Left cardiac atrium (tissue), 4 donors: ENCODE measurements at regions not wholly inside any gene's neighbourhood (a gene's known extent, or its start where the extent isn't known, plus 50 kb on each side); places are given as distances from the start of the nearest gene placed in this dataset.

ENCODE experiments used
- ATAC-seq, 2 donors: fragments of 200-7000 bp; cut with Tn5 transposase; one replicate each; pipeline ENCODE4 v1.9.1; 2020; ENCODE audit warnings: mild to moderate bottlenecking in 2 of 2, moderate library complexity in 2 of 2
- DNase-seq: peaks from one replicate; pipeline ENCODE4 v3.0.0-alpha.2; 2020
- intact Hi-C, 2 donors: fragments of 100-400 bp; cut with DNase I; formaldehyde crosslinking; loops; one replicate each; pipeline versions ENCODE4 v1.14.1 to v1.15.1; 2022 to 2023
- donor health status: DM: no; HTN: yes; CAD: no.
- donor health status: DM: no; HTN: yes; CAD: no; lungs with severe emphysema.
- donor health status: DM: yes; HTN: yes; CAD: no.
- donor health status: Dilated cardiomyopathy.

DNA sequence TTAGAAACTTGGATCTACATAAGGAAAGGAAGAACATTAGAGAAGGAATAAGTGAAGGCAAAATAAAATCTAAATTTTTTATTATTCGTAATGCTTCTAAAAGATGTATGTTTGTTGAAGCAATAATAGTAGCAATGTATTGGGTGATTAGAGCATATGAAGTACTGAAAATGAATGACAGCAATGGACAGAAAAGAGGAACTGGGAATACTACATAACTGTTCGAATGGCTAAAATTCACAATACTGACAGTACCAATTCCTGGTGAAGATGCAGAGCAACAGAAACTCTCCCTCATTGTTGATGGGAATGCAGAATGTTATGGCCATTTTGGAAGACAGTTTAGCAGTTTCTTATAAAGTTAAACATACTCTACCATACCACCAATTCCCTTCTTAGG lies 177.3 kb upstream of the SPEF2 start:
- DNase-seq (no peak), ATAC-seq (no peak)
- intact Hi-C loops, result no loop called here

- DNase-seq (no peak), ATAC-seq (no peak)
- intact Hi-C loops, result no loop called here
These were observed 178.9 kb upstream of the SPEF2 start for GRCh38 chr5:35438786-35439185.

DNA sequence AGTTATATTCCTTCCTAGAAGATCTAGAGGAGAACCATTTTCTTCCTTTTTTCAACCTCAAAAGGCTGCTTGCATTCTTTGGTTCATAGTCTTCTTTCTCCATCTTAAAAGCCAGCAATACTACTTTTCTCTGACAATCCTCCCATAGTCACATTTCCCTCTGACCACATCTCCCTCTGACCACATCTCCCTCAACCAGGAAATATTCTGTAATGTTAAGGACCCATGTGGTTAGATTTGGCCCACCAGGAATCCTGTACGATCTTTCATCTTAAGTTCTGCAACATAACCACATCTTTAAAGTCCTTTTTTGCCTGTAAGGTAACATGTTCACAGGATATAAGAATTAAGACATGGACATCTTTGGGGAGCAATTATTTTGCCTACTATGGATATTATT lies 179.4 kb upstream of the SPEF2 start:
- ATAC-seq, result no peak
- no peak for DNase-seq
- intact Hi-C loops, result no loop called here

GRCh38 chr5:35436400-35437057 lies 181.1 kb upstream of the SPEF2 start:
- intact Hi-C loops, result no loop called here
- ATAC-seq (no peak), DNase-seq (no peak)

GRCh38 chr5:35430381-35431162 lies 187.1 kb upstream of the SPEF2 start:
- no peak for ATAC-seq
- intact Hi-C loops, result no loop called here
- no peak for DNase-seq

DNA sequence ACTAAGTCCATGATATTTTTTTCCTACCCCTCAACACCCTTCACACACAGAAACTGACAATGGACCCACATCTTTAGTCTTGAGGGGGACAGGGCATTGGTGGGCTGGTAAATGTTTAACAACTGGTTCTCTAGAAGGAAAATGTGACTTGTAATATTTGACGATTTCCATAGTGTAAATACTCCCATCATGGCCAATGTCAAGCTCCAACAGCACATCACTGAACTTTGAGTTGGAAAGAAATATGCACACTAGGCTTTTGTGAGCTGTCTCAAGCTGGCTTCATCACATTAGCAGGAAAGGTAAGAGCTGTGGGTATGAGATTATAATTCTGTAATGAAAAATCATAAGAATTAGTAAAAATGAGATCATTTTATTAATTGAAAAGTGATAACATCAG lies 189.9 kb upstream of the PRLR start:
- ATAC-seq (no peak), DNase-seq (no peak)
- intact Hi-C loops, result no loop called here

GRCh38 chr5:35417040-35417439 lies 186.8 kb upstream of the PRLR start:
- ATAC-seq (no peak), DNase-seq (no peak)
- intact Hi-C loops, result no loop called here

DNA sequence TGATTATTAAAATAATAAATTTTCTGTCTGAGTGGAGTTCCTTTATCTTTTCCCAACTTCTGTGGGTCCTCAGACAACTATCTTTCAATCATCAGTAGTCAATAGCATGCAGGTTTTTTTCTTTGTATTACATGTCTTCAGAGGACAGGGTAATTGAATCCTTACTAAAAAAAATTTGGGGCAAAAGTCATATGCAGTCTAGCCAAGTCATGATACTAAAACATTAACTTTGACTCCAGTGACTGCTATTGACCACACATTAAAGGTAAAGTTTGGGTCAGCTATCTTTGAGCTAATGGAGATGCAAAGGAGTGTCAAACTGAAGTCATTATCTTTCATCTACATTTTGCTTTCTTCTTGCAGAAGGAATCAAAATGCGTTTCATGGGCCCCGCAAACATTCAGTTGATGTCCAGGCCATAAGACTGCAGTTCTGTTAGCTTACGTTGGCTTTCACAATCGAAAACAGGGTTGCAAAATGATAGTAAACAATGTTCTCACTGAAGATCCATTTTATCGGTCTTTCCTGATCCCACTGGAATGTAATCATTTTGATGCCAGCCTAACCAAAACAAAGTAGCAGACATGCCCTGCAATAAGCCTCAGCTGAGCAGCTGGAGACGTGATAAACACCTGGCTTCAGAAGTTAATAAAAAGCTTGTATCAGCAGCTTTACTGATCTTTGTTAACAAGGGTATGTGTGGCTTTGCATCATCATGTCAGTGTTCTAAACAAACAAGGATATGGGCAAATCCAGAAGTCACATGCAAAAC lies 186.1 kb upstream of the PRLR start:
- DNase-seq (no peak), ATAC-seq (no peak)
- intact Hi-C loops, result no loop called here

GRCh38 chr5:35415309-35415708 lies 185.0 kb upstream of the PRLR start:
- ATAC-seq, result no peak
- DNase-seq, result no peak
- intact Hi-C loops, result no loop called here

DNA sequence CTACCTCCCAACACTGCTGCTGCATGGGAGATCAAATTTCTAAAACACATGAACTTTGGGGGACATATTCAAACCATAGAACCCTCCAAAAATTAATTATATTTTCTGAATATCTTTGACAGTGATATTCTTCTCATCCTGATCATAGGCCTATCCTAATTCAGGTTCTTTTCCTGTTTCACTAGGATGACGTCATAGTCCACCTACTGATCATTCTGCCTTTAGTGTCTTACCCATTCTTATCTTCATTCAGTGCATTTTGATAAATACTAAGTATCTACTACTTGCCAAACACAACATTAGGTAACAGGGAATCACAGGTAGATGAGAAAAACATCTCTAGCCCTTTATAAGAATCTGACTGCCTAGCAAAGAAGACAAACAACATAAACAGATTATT lies 179.1 kb upstream of the PRLR start:
- ATAC-seq (no peak), DNase-seq (no peak)
- intact Hi-C loops, result no loop called here

DNA sequence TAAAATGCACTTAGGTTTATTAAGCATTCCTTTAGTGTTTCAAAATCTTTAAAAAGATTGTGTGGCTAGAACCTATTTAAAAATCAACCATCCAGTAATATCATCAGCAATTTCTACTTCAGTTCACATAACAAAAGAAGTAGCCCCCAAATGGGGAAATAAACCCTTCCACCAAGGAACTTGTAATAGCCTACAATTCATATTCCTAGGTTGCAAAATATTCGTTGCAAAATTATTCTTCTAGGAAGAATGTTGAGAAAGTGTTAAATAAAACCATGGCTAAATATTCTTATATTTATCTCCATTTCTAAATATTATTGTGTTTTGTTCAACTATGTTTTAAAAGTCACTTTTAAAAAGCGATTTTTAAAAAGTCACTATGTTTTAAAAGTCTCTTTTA lies 177.9 kb upstream of the PRLR start:
- ATAC-seq, result no peak

DNA sequence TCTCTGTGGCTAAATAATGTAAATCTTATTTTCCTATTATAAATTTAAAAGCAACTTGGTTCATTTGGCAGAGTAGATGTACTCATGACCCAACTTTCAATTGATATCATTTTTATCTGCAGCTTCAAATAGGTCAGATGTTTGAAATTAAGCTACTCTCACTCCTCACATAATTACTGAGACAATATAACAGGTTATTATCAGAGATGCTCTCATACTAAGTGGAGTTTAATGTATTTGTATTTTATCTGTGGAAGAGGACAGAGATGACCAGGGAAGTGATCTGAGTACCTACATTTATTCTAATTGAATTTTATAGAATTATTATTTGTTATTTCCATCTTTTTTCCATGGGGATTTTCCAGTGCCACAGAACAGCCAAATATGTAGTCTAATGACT lies 177.4 kb upstream of the PRLR start:
- DNase-seq (no peak), ATAC-seq (no peak)
- intact Hi-C loops, result no loop called here

More for the DNA sequence above, 177.9 kb upstream of the PRLR start:
- intact Hi-C loops, result no loop called here
- no peak for DNase-seq

DNA sequence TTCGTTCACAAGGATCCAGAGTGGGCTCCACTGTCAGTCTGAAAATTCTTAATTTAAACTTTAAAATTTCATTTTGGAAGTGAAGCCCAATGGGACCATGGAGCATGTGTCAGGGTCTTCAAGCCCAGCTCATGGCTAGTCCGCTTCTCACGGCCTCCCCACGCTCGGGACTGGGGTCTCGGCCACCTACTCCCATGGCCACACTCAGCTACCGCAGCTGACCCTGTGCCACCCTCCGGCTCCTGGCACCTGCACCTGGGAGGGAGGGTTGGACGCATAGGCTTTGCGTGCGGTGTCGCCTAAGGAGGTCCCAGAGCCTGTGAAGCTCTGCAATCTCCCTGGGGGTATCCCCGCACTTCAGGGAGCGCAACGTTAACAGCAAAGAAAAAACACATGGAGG lies 175.7 kb upstream of the PRLR start:
- intact Hi-C loops, result no loop called here
- no peak for ATAC-seq
- no peak for DNase-seq

DNA sequence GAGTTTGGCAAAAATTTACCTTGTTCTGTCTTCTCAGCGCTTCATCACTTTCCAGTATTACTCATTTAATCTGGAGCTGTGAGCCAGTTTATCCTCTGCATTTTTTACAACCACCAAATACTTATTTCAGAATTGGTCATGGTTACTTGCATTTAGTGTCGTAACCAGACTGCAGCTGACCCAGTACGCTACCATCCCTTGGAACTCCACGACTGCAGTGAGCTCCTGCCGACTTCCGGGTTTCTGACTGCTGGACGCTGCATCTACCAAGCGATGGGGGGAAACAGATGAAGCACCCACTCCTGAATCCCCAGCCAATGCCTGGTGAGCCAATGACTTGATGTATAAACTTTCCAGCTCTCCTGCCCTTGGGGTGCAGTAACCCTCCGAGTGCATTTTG lies 174.4 kb upstream of the PRLR start:
- ATAC-seq (no peak), DNase-seq (no peak)
- intact Hi-C loops, result no loop called here

GRCh38 chr5:35393901-35394300 lies 163.6 kb upstream of the PRLR start:
- ATAC-seq, result no peak
- DNase-seq, result no peak
- intact Hi-C loops, result no loop called here

DNA sequence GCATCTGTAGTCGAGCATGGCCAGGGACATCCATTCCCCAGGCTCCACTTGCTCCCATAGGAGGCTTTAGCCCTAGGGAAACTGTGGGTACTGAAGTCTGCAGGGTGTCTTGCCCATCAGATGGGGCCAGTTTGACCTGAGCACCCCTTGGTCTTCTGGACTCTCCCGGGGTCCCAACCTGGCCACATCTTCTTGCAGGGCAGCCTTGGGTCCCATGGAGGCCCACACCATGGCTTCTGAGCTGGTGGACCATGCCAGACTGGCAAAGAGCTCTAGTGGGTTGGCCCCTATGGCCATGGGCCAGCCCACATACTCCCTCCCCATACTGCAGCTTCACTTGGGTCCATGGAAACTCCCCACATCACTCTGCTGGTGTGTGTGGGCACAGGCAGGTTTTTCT lies 154.4 kb upstream of the PRLR start:
- DNase-seq (no peak), ATAC-seq (no peak)
- intact Hi-C loops, result no loop called here

DNA sequence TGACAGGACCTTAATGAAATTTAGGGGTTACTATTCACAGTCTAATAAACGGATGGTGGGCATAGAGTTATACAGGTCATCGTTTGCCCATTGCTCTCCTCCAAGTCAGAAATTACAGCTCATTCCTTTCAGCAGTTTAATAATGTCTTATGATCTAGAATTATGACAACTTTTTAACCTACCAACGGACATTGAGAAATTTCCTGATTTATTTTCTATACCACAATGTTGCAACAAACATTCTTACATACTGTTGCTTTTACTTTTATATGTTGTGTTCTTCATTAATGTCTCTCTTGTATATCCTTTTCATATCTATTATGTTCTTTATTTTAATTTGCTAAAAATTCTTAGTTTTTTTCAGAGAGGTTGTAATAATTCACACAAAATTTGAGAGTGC lies 152.8 kb upstream of the PRLR start:
- intact Hi-C loops, result no loop called here
- DNase-seq (no peak), ATAC-seq (no peak)

- intact Hi-C loops, result no loop called here
- no peak for ATAC-seq
- no peak for DNase-seq
These were observed 147.4 kb upstream of the PRLR start for GRCh38 chr5:35377653-35378052.

- intact Hi-C loops, result no loop called here
- ATAC-seq, result no peak
These were observed 144.3 kb upstream of the PRLR start for GRCh38 chr5:35374584-35374983.

DNA sequence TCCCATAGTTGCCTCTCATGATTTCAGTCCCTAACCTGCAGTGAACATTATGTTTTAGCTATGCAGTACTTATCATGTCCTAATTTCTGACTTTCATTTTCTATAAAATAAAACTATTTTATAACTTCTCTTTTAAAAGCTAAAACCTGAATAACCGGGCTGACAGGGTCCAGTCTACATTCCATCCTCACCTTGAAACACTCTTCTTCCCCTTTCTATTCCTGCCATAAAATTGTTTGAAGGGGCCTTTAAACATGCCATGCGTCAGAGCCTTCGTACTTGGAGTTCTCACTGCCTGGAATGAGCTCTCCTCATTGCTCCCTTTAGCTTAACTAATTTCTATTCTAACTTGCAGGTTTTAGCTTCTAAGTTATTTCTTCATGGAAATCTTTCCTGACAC lies 143.0 kb upstream of the PRLR start:
- intact Hi-C loops, result no loop called here
- ATAC-seq (no peak), DNase-seq (no peak)

More at GRCh38 chr5:35374584-35374983, 144.3 kb upstream of the PRLR start:
- no peak for DNase-seq
